Transverse colon (tissue), 4 donors: ENCODE measurements at regions not wholly inside any gene's neighbourhood (a gene's known extent, or its start where the extent isn't known, plus 50 kb on each side); places are given as distances from the start of the nearest gene placed in this dataset.

Experiments
- DNase-seq: peaks from one replicate; pipeline ENCODE4 v3.0.0-alpha.2; 2019
- H3K27ac ChIP-seq, 4 donors: fragments of 200-600 bp; sonication (generic); 2 replicates each; pipeline ENCODE4 v1.5.1; 2016 to 2018; ENCODE audit warnings: inconsistent platforms in 4 of 4
- H3K27me3 ChIP-seq: fragments of 200-600 bp; sonication (generic); 2 replicates; pipeline ENCODE4 v1.5.1; 2017; ENCODE audit warnings: inconsistent platforms
- H3K36me3 ChIP-seq, 4 donors: fragments of 200-600 bp; sonication (generic); 2 replicates each; pipeline ENCODE4 v1.5.1; 2017 to 2019; ENCODE audit warnings: inconsistent platforms in 4 of 4
- H3K4me1 ChIP-seq, 4 donors: fragments of 200-600 bp; sonication (generic); 2 replicates each; pipeline ENCODE4 v1.5.1; 2017 to 2020; ENCODE audit warnings: inconsistent platforms in 4 of 4
- H3K4me3 ChIP-seq, 4 donors: fragments of 200-600 bp; sonication (generic); 1 replicate in 1 of 4; 2 replicates in 3 of 4; pipeline versions ENCODE4 v1.5.1 to v1.6.1; 2017 to 2019; ENCODE audit warnings: inconsistent platforms in 4 of 4
- H3K9me3 ChIP-seq, 2 donors: fragments of 200-600 bp; sonication (generic); 2 replicates each; pipeline ENCODE4 v1.5.1; 2017 to 2019; ENCODE audit warnings: inconsistent platforms in 2 of 2
- CTCF ChIP-seq, 5 experiments: fragments of 200-600 bp in 3 of 5; fragments of 450-650 bp in 2 of 5; sonication (generic) in 3 of 5; IDR thresholded peaks; 1 replicate in 2 of 5; 2 replicates in 3 of 5; pipeline ENCODE4 v1.5.1; 2016 to 2017; ENCODE audit warnings: antibody characterized with exemption in 5 of 5, inconsistent platforms in 3 of 5, mild to moderate bottlenecking in 2 of 5, moderate library complexity in 1 of 5
- EP300 ChIP-seq: sonication (generic); formaldehyde crosslinking; IDR thresholded peaks from one replicate; pipeline ENCODE4 v1.6.1; 2017; ENCODE audit warnings: antibody characterized with exemption, low read depth
- POLR2A ChIP-seq: fragments of 450-650 bp; IDR thresholded peaks from one replicate; pipeline ENCODE4 v1.6.1; 2016; ENCODE audit warnings: antibody characterized with exemption, mild to moderate bottlenecking, moderate library complexity
- POLR2AphosphoS5 ChIP-seq, 3 donors: sonication (generic); formaldehyde crosslinking; IDR thresholded peaks; one replicate each; pipeline ENCODE4 v1.6.1; 2016; ENCODE audit warnings: antibody characterized with exemption in 3 of 3
- WGBS, 2 donors: methylation state at CpG; one replicate each; pipeline ENCODE4 v1.1.5; 2018; ENCODE audit warnings: low coverage in 1 of 2; 5-methylcytosine and 5-hydroxymethylcytosine counted together
- in situ Hi-C, 4 donors: fragments of 200-750 bp; cut with MboI; loops; one replicate each; pipeline versions ENCODE4 v1.15.0 to v1.15.1; 2017; ENCODE audit warnings: low sequenced_read_pairs in 3 of 4, low pct_ligation_motif_present in 1 of 4, low pct_unique_long_range_greater_than_20kb in 1 of 4
- intact Hi-C: fragments of 100-400 bp; cut with DNase I; formaldehyde crosslinking; loops from one replicate; pipeline ENCODE4 v1.15.1; 2023; ENCODE audit warnings: low total_unique reads

GRCh38 chr13:31873145-31873544, 133.8 kb downstream of the RXFP2 start:
- Histone ChIP-seq H3K4me3 (no peak overlapping the region), H3K27ac (no peak overlapping the region), H3K36me3 (no peaks in the 10 kb centered on the region), H3K9me3 (no peaks in the 10 kb centered on the region), H3K27me3 (no peaks in the 10 kb centered on the region), H3K4me1 (no peaks in the 10 kb centered on the region)
- intact Hi-C loops (no loop called here), in situ Hi-C loops (no loop called here)
- DNase-seq = no peak
- 62 to 72% methylated on average over 2 of the region's 2 CpGs for WGBS, 2 donors
- TF ChIP-seq POLR2A = no peak
- TF ChIP-seq CTCF (IDR thresholded peaks at IDR 0.05) = no peak
- no peak for TF ChIP-seq POLR2AphosphoS5 (IDR thresholded peaks at IDR 0.05)

- Histone ChIP-seq H3K4me1 (no peaks in the 10 kb centered on the region), H3K9me3 (no peaks in the 10 kb centered on the region), H3K27ac (no peak overlapping the region), H3K4me3 (no peak overlapping the region), H3K27me3 (no peaks in the 10 kb centered on the region), H3K36me3 (no peaks in the 10 kb centered on the region)
- 74 to 84% methylated on average over 3 of the region's 3 CpGs for WGBS, 2 donors
- intact Hi-C loops (no loop called here), in situ Hi-C loops (no loop called here)
- DNase-seq = no peak
- no peak for TF ChIP-seq EP300
- no peak for TF ChIP-seq POLR2A
- TF ChIP-seq POLR2AphosphoS5 (IDR thresholded peaks at IDR 0.05) = no peak
- TF ChIP-seq CTCF (IDR thresholded peaks at IDR 0.05) = no peak
Measured at GRCh38 chr13:31875134-31875533, 135.8 kb downstream of the RXFP2 start.

GRCh38 chr13:31878052-31878451, 138.7 kb downstream of the RXFP2 start:
- Histone ChIP-seq H3K9me3 (no peaks in the 10 kb centered on the region), H3K36me3 (no peaks in the 10 kb centered on the region), H3K4me1 (no peaks in the 10 kb centered on the region), H3K27me3 (no peaks in the 10 kb centered on the region), H3K4me3 (no peak overlapping the region), H3K27ac (no peak overlapping the region)
- intact Hi-C loops = no loop called here
- in situ Hi-C loops = no loop called here
- no peak for DNase-seq
- no peak for TF ChIP-seq POLR2AphosphoS5 (IDR thresholded peaks at IDR 0.05)
- no peak for TF ChIP-seq EP300
- no peak for TF ChIP-seq POLR2A
- TF ChIP-seq CTCF (IDR thresholded peaks at IDR 0.05) = no peak
- WGBS, 2 donors = 84 to 100% methylated on average over 1 of the region's 1 CpG

- intact Hi-C loops = no loop called here
- no peaks in the 10 kb centered on the region for H3K27me3 ChIP-seq
- 94 to 100% methylated on average over 1 of the region's 1 CpG for WGBS, 2 donors
Measured at GRCh38 chr13:31878495-31878894, 139.2 kb downstream of the RXFP2 start.

More at GRCh38 chr13:31878495-31878894, 139.2 kb downstream of the RXFP2 start:
- no peak overlapping the region for H3K4me3 ChIP-seq
- no peak for TF ChIP-seq EP300
- no peak for TF ChIP-seq CTCF (IDR thresholded peaks at IDR 0.05)
- TF ChIP-seq POLR2AphosphoS5 (IDR thresholded peaks at IDR 0.05) = no peak
- no peak for TF ChIP-seq POLR2A
- no peaks in the 10 kb centered on the region for H3K36me3 ChIP-seq
- in situ Hi-C loops = no loop called here
- no peaks in the 10 kb centered on the region for H3K9me3 ChIP-seq
- H3K27ac ChIP-seq = no peak overlapping the region
- no peak for DNase-seq
- H3K4me1 ChIP-seq = no peaks in the 10 kb centered on the region
